Neural progenitor cell (in vitro differentiated cells): ENCODE measurements at regions not wholly inside any gene's neighbourhood (a gene's known extent, or its start where the extent isn't known, plus 50 kb on each side); places are given as distances from the start of the nearest gene placed in this dataset.

ENCODE experiments used
- DNase-seq: peaks from one replicate; pipeline ENCODE4 v3.0.0-alpha.2; 2016; ENCODE audit warnings: low spot score
- H2AFZ ChIP-seq: fragments of 200-600 bp; sonication (generic); replicated peaks from 2 replicates; pipeline ENCODE4 v1.6.1; 2016; ENCODE audit warnings: antibody characterized with exemption
- H3F3A ChIP-seq: fragments of 200-600 bp; sonication (generic); 2 replicates; pipeline ENCODE4 v1.6.1; 2016; ENCODE audit warnings: antibody characterized with exemption, low read depth
- H3K27ac ChIP-seq: fragments of 200-600 bp; sonication (generic); 2 replicates; pipeline ENCODE4 v1.5.1; 2016; ENCODE audit warnings: mild to moderate bottlenecking
- H3K27me3 ChIP-seq: fragments of 200-600 bp; sonication (generic); 2 replicates; pipeline ENCODE4 v1.6.1; 2016; ENCODE audit warnings: mild to moderate bottlenecking, moderate library complexity
- H3K36me3 ChIP-seq: fragments of 200-600 bp; sonication (generic); 2 replicates; pipeline ENCODE4 v1.5.1; 2016
- H3K4me1 ChIP-seq: fragments of 200-600 bp; sonication (generic); 2 replicates; pipeline ENCODE4 v1.6.1; 2016; ENCODE audit warnings: mixed run types
- H3K4me2 ChIP-seq: fragments of 200-600 bp; sonication (generic); 2 replicates; pipeline ENCODE4 v1.6.1; 2016
- H3K4me3 ChIP-seq: fragments of 200-600 bp; sonication (generic); 2 replicates; pipeline ENCODE4 v1.5.1; 2016
- H3K79me2 ChIP-seq: fragments of 200-600 bp; sonication (generic); 2 replicates; pipeline ENCODE4 v1.6.1; 2016; ENCODE audit warnings: low read depth
- H3K9ac ChIP-seq: fragments of 200-600 bp; sonication (generic); 2 replicates; pipeline ENCODE4 v1.6.1; 2016
- H3K9me3 ChIP-seq: fragments of 200-600 bp; sonication (generic); 2 replicates; pipeline ENCODE4 v1.5.1; 2016; ENCODE audit warnings: low read depth
- H4K20me1 ChIP-seq: fragments of 200-600 bp; sonication (generic); 2 replicates; pipeline ENCODE4 v1.6.1; 2016; ENCODE audit warnings: low read depth
- H3K27ac Mint-ChIP-seq: 3 replicates; pipeline ENCODE4 v1.8.0; 2021; ENCODE audit warnings: mixed read lengths
- H3K27me3 Mint-ChIP-seq: 2 replicates; pipeline ENCODE4 v1.8.0; 2022; ENCODE audit warnings: low read depth, mild to moderate bottlenecking, inconsistent platforms, moderate library complexity, mixed read lengths; ENCODE audit not compliant: insufficient read depth
- H3K36me3 Mint-ChIP-seq: 3 replicates; pipeline ENCODE4 v1.8.0; 2021; ENCODE audit warnings: mixed read lengths
- H3K4me1 Mint-ChIP-seq: 3 replicates; pipeline ENCODE4 v1.8.0; 2021; ENCODE audit warnings: mixed read lengths
- H3K4me3 Mint-ChIP-seq: 3 replicates; pipeline ENCODE4 v1.8.0; 2021; ENCODE audit warnings: mild to moderate bottlenecking, moderate library complexity, mixed read lengths
- H3K9me3 Mint-ChIP-seq: 3 replicates; pipeline ENCODE4 v1.8.0; 2020; ENCODE audit warnings: mixed read lengths
- CTCF ChIP-seq: fragments of 200-600 bp; sonication (generic); IDR thresholded peaks from 2 replicates; pipeline ENCODE4 v1.5.1; 2017; ENCODE audit warnings: antibody characterized with exemption, mild to moderate bottlenecking
- EZH2 ChIP-seq: fragments of 200-600 bp; sonication (generic); IDR thresholded peaks from 2 replicates; pipeline ENCODE4 v1.6.1; 2017; ENCODE audit warnings: antibody characterized with exemption, mild to moderate bottlenecking, moderate library complexity
- EZH2phosphoT487 ChIP-seq: fragments of 200-600 bp; sonication (generic); IDR thresholded peaks from 2 replicates; pipeline ENCODE4 v1.6.1; 2017; ENCODE audit warnings: antibody characterized with exemption

GRCh38 chr2:60391230-60391629 lies 162.2 kb downstream of the BCL11A start:
- H4K20me1 ChIP-seq, result no peaks in the 10 kb centered on the region
- Mint-ChIP-seq H3K27ac (no peak overlapping the region), H3K36me3 (no peaks in the 10 kb centered on the region)

GRCh38 chr2:60386436-60386835 lies 167.0 kb downstream of the BCL11A start:
- H3K4me3 Mint-ChIP-seq, result no peak overlapping the region
- H3K36me3 Mint-ChIP-seq, result no peaks in the 10 kb centered on the region
- Histone ChIP-seq H3K9ac (no peak overlapping the region), H3K36me3 (no peaks in the 10 kb centered on the region), H3K9me3 (no peaks in the 10 kb centered on the region), H3K4me1 (no peaks in the 10 kb centered on the region), H2AFZ (no peak overlapping the region), H3K4me2 (no peak overlapping the region), H3K79me2 (no peaks in the 10 kb centered on the region), H3K27ac (no peak overlapping the region), H4K20me1 (no peaks in the 10 kb centered on the region), H3K27me3 (no peaks in the 10 kb centered on the region), H3K4me3 (no peak overlapping the region), H3F3A (no peaks in the 10 kb centered on the region)
- peaks cover 2% of the 10 kb centered on the region for H3K27me3 Mint-ChIP-seq
- DNase-seq, result no peak
- peaks cover 9% of the 10 kb centered on the region for H3K4me1 Mint-ChIP-seq
- no peak overlapping the region for H3K27ac Mint-ChIP-seq
- peaks cover 2% of the 10 kb centered on the region for H3K9me3 Mint-ChIP-seq
- TF ChIP-seq EZH2phosphoT487 (no peak), EZH2 (no peak), CTCF (no peak)

More at GRCh38 chr2:60391230-60391629, 162.2 kb downstream of the BCL11A start:
- TF ChIP-seq EZH2phosphoT487, result no peak
- no peak for TF ChIP-seq CTCF
- TF ChIP-seq EZH2, result no peak
- H3F3A ChIP-seq, result no peaks in the 10 kb centered on the region
- H3K9me3 Mint-ChIP-seq, result no peaks in the 10 kb centered on the region
- H3K27me3 ChIP-seq, result no peaks in the 10 kb centered on the region
- no peak overlapping the region for H3K4me2 ChIP-seq
- H3K4me1 ChIP-seq, result no peaks in the 10 kb centered on the region
- no peaks in the 10 kb centered on the region for H3K36me3 ChIP-seq
- no peak overlapping the region for H3K9ac ChIP-seq
- H2AFZ ChIP-seq, result no peak overlapping the region
- H3K27me3 Mint-ChIP-seq, result peaks cover 2% of the 10 kb centered on the region
- no peak overlapping the region for H3K4me3 ChIP-seq
- H3K27ac ChIP-seq, result no peak overlapping the region
- no peak overlapping the region for H3K4me3 Mint-ChIP-seq
- peaks cover 9% of the 10 kb centered on the region for H3K4me1 Mint-ChIP-seq
- no peak for DNase-seq
- H3K9me3 ChIP-seq, result no peaks in the 10 kb centered on the region
- no peaks in the 10 kb centered on the region for H3K79me2 ChIP-seq

GRCh38 chr2:60385648-60386047 lies 167.8 kb downstream of the BCL11A start:
- Mint-ChIP-seq H3K36me3 (no peaks in the 10 kb centered on the region), H3K4me1 (peaks cover 9% of the 10 kb centered on the region), H3K27me3 (peaks cover 2% of the 10 kb centered on the region), H3K4me3 (no peak overlapping the region), H3K9me3 (peaks cover 2% of the 10 kb centered on the region), H3K27ac (no peak overlapping the region)
- H3K9ac ChIP-seq, result no peak overlapping the region
- H2AFZ ChIP-seq, result no peak overlapping the region
- H3K79me2 ChIP-seq, result no peaks in the 10 kb centered on the region
- no peaks in the 10 kb centered on the region for H4K20me1 ChIP-seq
- DNase-seq, result no peak
- TF ChIP-seq EZH2phosphoT487, result no peak
- TF ChIP-seq EZH2, result no peak
- no peak for TF ChIP-seq CTCF
- H3K27ac ChIP-seq, result no peak overlapping the region
- H3K27me3 ChIP-seq, result no peaks in the 10 kb centered on the region
- H3F3A ChIP-seq, result no peaks in the 10 kb centered on the region
- H3K36me3 ChIP-seq, result no peaks in the 10 kb centered on the region
- no peaks in the 10 kb centered on the region for H3K9me3 ChIP-seq
- H3K4me3 ChIP-seq, result no peak overlapping the region
- H3K4me1 ChIP-seq, result no peaks in the 10 kb centered on the region
- H3K4me2 ChIP-seq, result no peak overlapping the region
